ENCODE measurements at regions not wholly inside any gene's neighbourhood (a gene's known extent, or its start where the extent isn't known, plus 50 kb on each side); places are given as distances from the start of the nearest gene placed in this dataset.

DNA sequence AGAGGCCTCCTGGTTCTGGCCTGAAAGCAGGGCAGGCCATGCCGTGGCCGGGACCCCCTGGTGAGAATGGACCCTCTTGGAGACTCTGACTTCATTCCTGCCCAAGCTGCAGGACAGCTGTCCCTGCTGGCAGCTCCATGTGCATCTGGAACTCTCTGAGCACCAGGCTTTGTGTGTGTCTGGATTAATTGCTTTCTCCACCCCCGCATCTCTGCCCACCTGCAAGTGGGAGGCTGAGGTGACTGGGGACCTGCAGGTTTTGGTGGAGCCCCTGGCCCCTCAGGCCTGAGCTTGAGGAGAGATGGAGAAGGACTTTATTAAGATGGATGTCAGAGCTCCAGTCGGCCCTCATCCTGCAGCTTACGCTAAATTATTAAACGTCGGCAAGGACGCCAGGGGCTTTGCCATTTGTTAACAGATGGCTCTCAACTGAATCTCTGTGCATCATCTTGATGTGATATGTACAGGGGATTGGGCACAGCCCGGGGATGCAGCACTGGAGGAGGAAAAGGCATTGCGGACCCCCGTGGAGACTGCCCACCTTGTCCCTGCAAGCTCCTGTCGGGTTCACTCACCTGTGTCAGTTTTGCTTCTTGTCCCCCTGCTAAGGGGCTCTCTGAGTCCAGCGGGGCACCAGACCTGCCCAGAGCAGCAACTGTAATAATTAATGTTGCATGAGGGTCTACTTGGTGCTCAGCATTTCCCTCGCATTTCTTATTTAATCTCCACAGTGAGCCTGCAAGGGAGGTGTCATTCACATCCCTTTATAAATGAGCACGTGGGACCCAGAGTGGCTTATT lies 154.1 kb upstream of the RPL38 start:
- ChIA-PET POLR2A (no interaction called here), CTCF (no interaction called here)
- no peak overlapping the region for H3K4me3 Mint-ChIP-seq
- H3K36me3 Mint-ChIP-seq (ENCODE audit: low read depth) = no peaks in the 10 kb centered on the region
- peaks cover 16% of the 10 kb centered on the region for H3K27me3 Mint-ChIP-seq
- no peaks in the 10 kb centered on the region for H3K9me3 Mint-ChIP-seq
- H3K4me1 Mint-ChIP-seq = no peaks in the 10 kb centered on the region
- DNase-seq = no peak
- intact Hi-C loops (cut with micrococcal nuclease) = no loop called here
- ATAC-seq (ENCODE audit: low read depth) = no peak
- TF ChIP-seq, protein P1, sequence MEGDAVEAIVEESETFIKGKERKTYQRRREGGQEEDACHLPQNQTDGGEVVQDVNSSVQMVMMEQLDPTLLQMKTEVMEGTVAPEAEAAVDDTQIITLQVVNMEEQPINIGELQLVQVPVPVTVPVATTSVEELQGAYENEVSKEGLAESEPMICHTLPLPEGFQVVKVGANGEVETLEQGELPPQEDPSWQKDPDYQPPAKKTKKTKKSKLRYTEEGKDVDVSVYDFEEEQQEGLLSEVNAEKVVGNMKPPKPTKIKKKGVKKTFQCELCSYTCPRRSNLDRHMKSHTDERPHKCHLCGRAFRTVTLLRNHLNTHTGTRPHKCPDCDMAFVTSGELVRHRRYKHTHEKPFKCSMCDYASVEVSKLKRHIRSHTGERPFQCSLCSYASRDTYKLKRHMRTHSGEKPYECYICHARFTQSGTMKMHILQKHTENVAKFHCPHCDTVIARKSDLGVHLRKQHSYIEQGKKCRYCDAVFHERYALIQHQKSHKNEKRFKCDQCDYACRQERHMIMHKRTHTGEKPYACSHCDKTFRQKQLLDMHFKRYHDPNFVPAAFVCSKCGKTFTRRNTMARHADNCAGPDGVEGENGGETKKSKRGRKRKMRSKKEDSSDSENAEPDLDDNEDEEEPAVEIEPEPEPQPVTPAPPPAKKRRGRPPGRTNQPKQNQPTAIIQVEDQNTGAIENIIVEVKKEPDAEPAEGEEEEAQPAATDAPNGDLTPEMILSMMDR (IDR thresholded peaks at IDR 0.05) = no peak
- H3K27ac Mint-ChIP-seq = no peak overlapping the region

DNA sequence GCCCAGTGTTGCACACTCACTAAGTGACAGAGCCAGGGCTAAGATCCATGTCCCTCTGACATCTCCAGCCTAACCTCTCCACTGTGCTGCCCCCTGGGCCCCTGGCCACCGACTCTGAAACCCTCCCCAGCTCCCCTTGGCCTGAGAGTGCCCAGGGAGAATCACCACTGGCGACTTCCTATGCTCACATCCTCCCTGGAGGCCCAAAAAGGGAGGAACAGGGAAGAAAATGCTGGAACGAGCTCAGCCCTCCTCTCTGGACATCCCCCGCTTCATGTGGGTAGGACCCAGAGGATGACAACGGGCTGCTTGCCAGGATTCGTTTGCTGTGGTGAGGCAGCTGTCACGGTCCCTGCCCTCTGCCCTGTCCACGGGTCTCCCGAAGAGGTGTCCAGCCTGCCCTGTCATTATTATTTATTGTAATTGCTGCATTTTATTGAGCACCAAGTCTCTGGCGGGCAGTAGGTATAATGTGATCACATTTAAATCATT lies 153.5 kb upstream of the RPL38 start:
- CTCF ChIA-PET = no interaction called here
- intact Hi-C loops (cut with micrococcal nuclease) = no loop called here
- H3K4me3 Mint-ChIP-seq = no peak overlapping the region
- POLR2A ChIA-PET = no interaction called here
- TF ChIP-seq, protein P1 (IDR thresholded peaks at IDR 0.05) = no peak
- no peaks in the 10 kb centered on the region for H3K9me3 Mint-ChIP-seq
- H3K27me3 Mint-ChIP-seq = peaks cover 16% of the 10 kb centered on the region
- ATAC-seq (ENCODE audit: low read depth) = no peak
- H3K36me3 Mint-ChIP-seq (ENCODE audit: low read depth) = no peaks in the 10 kb centered on the region
- DNase-seq = no peak
- H3K27ac Mint-ChIP-seq = no peak overlapping the region
- no peaks in the 10 kb centered on the region for H3K4me1 Mint-ChIP-seq

DNA sequence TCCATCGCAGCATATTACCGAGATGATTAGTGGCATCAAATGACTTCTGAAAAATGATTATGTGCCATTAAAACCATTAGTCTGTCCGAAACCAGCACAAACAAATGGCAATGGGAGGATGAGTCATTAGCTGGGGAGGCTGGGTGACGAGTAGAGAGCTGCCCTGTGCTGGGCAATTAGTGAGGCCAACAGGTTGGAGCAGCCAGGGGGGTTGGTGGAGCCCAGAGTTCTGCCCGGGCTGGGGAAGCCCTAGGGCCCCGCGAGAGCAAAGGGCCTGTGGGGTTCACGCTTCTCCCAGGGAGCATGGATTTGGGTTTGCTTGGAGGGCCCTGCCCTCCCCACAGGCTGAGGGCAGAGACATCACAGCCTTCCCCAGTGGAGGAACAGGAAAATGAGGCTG lies 152.1 kb upstream of the RPL38 start:
- no peaks in the 10 kb centered on the region for H3K36me3 Mint-ChIP-seq (ENCODE audit: low read depth)
- H3K27me3 Mint-ChIP-seq = peaks cover 21% of the 10 kb centered on the region
- H3K4me3 Mint-ChIP-seq = no peak overlapping the region
- ATAC-seq (ENCODE audit: low read depth) = no peak
- H3K9me3 Mint-ChIP-seq = no peaks in the 10 kb centered on the region
- ChIA-PET POLR2A (no interaction called here), CTCF (no interaction called here)
- TF ChIP-seq, protein P1 (IDR thresholded peaks at IDR 0.05) = no peak
- H3K4me1 Mint-ChIP-seq = no peaks in the 10 kb centered on the region
- intact Hi-C loops (cut with micrococcal nuclease) = no loop called here
- no peak for DNase-seq
- no peak overlapping the region for H3K27ac Mint-ChIP-seq

DNA sequence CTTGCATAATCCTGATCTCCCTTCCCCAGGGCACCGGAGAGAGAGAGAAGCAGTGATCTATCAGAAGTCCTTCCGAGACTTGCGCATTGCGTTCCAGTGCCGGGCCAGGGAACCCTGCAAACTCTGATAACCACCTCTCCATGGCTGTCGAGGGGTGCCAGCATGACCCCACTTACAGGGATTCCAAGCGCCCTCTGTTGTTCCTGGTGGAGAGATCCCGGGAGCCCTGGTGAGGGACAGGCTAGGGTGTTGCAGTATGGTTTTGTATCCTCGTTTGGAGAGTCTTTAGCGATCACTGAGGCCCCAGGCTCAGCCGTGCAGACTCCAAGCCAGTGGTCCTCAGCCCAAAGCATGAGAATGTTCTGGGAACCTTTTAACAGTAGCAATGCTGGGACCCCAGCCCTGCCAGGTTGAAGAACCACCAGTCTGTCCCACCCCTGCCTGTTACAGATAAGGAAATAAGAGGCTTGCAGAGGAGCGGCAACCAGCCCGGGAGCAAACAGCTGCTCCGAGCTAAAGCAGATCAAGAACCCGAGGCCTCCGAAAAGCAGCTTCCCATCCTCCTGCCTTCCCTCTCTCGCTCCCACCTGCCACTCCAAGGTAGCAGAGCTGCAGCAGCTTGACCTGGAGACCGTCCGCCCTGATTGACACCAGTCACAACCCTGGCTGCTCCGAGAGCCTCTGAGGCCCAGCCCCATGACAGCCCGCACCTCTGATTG lies 150.3 kb upstream of the RPL38 start:
- Mint-ChIP-seq H3K9me3 (no peaks in the 10 kb centered on the region), H3K4me3 (no peak overlapping the region), H3K36me3 (ENCODE audit: low read depth) (no peaks in the 10 kb centered on the region), H3K27ac (no peak overlapping the region), H3K27me3 (peaks cover 24% of the 10 kb centered on the region), H3K4me1 (no peaks in the 10 kb centered on the region)
- no peak for DNase-seq
- ChIA-PET POLR2A (no interaction called here), CTCF (no interaction called here)
- intact Hi-C loops (cut with micrococcal nuclease) = no loop called here
- no peak for ATAC-seq (ENCODE audit: low read depth)
- TF ChIP-seq, protein P1 (IDR thresholded peaks at IDR 0.05) = no peak

DNA sequence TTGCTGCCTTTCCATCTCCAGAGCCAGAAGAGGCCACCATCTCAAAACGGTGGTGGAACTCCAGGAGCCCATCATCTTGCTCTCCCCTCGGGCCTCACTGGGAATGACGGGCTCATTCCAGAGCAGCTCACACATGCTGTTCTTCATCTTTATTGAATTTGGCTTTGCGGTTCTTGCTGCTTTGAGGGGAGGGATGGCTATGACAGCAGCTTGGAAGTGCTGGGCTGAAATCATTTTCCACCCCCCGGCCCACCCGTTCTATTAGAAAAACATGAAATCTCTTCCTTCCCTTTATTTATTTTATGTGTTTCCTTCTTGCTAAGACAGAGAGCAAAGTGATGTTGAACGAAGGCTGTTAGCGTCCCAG lies 149.8 kb upstream of the RPL38 start:
- ChIA-PET CTCF (no interaction called here), POLR2A (no interaction called here)
- TF ChIP-seq, protein P1 (IDR thresholded peaks at IDR 0.05) = no peak
- H3K4me1 Mint-ChIP-seq = no peaks in the 10 kb centered on the region
- DNase-seq (no peak), ATAC-seq (ENCODE audit: low read depth) (no peak)
- peaks cover 23% of the 10 kb centered on the region for H3K27me3 Mint-ChIP-seq
- H3K27ac Mint-ChIP-seq = no peak overlapping the region
- H3K9me3 Mint-ChIP-seq = no peaks in the 10 kb centered on the region
- H3K4me3 Mint-ChIP-seq = no peak overlapping the region
- intact Hi-C loops (cut with micrococcal nuclease) = no loop called here
- no peaks in the 10 kb centered on the region for H3K36me3 Mint-ChIP-seq (ENCODE audit: low read depth)
